H9 (cell line): ENCODE measurements at regions not wholly inside any gene's neighbourhood (a gene's known extent, or its start where the extent isn't known, plus 50 kb on each side); places are given as distances from the start of the nearest gene placed in this dataset.

Experiments used
- DNase-seq: peaks from one replicate; pipeline ENCODE4 v3.0.0-alpha.2; 2017
- H2AFZ ChIP-seq: one replicate; pipeline ENCODE4 v1.6.1; 2013; ENCODE audit warnings: mild to moderate bottlenecking, low read length, control low read depth, moderate library complexity
- H2AK5ac ChIP-seq: 2 replicates; pipeline ENCODE4 v1.6.1; 2013; ENCODE audit warnings: low read length, control low read depth, mixed read lengths; ENCODE audit not compliant: insufficient read length
- H2BK120ac ChIP-seq: one replicate; pipeline ENCODE4 v1.6.1; 2013; ENCODE audit warnings: low read depth, mild to moderate bottlenecking, low read length, control low read depth, inconsistent platforms; ENCODE audit not compliant: poor library complexity, severe bottlenecking
- H2BK12ac ChIP-seq: 2 replicates; pipeline ENCODE4 v1.6.1; 2013; ENCODE audit warnings: low read length, control low read depth, mixed read lengths, low read depth; ENCODE audit not compliant: insufficient read length
- H2BK15ac ChIP-seq: 2 replicates; pipeline ENCODE4 v1.6.1; 2013; ENCODE audit warnings: low read depth, low read length, control low read depth
- H2BK20ac ChIP-seq: one replicate; pipeline ENCODE4 v1.6.1; 2013; ENCODE audit warnings: low read depth, mild to moderate bottlenecking, low read length, control low read depth, inconsistent platforms; ENCODE audit not compliant: poor library complexity, severe bottlenecking
- H2BK5ac ChIP-seq: 2 replicates; pipeline ENCODE4 v1.6.1; 2013; ENCODE audit warnings: low read length, control low read depth, mixed read lengths; ENCODE audit not compliant: insufficient read length
- H3K14ac ChIP-seq: 2 replicates; pipeline ENCODE4 v1.6.1; 2013; ENCODE audit warnings: low read length, control low read depth; ENCODE audit not compliant: insufficient read depth
- H3K18ac ChIP-seq: 2 replicates; pipeline ENCODE4 v1.6.1; 2013; ENCODE audit warnings: low read depth, mild to moderate bottlenecking, mixed read lengths, low read length, control low read depth; ENCODE audit not compliant: insufficient read length
- H3K23ac ChIP-seq: 2 replicates; pipeline ENCODE4 v1.6.1; 2013; ENCODE audit warnings: low read length, control low read depth, mixed read lengths, low read depth; ENCODE audit not compliant: insufficient read length
- H3K23me2 ChIP-seq: 2 replicates; pipeline ENCODE4 v1.6.1; 2013; ENCODE audit warnings: low read depth, mild to moderate bottlenecking, mixed read lengths, low read length, control low read depth; ENCODE audit not compliant: insufficient read length, poor library complexity, severe bottlenecking
- H3K27ac ChIP-seq: 2 replicates; pipeline ENCODE4 v1.5.1; 2013; ENCODE audit warnings: low read length, control low read depth, mixed read lengths, low read depth; ENCODE audit not compliant: insufficient read length
- H3K27me3 ChIP-seq: 2 replicates; pipeline ENCODE4 v1.6.1; 2013; ENCODE audit warnings: low read length, control low read depth, inconsistent platforms; ENCODE audit not compliant: insufficient read depth
- H3K4ac ChIP-seq: 2 replicates; pipeline ENCODE4 v1.6.1; 2013; ENCODE audit warnings: low read depth, mild to moderate bottlenecking, control low read depth, inconsistent platforms, low read length, moderate library complexity
- H3K4me1 ChIP-seq: 2 replicates; pipeline ENCODE4 v1.6.1; 2013; ENCODE audit warnings: low read length, control low read depth, inconsistent platforms; ENCODE audit not compliant: insufficient read depth
- H3K4me2 ChIP-seq: 2 replicates; pipeline ENCODE4 v1.6.1; 2013; ENCODE audit warnings: low read length, control low read depth, mixed read lengths; ENCODE audit not compliant: insufficient read length, insufficient read depth
- H3K56ac ChIP-seq: 2 replicates; pipeline ENCODE4 v1.6.1; 2013; ENCODE audit warnings: low read depth, mild to moderate bottlenecking, mixed read lengths, low read length, control low read depth; ENCODE audit not compliant: insufficient read length
- H3K79me1 ChIP-seq: 2 replicates; pipeline ENCODE4 v1.6.1; 2013; ENCODE audit warnings: low read depth, mild to moderate bottlenecking, moderate library complexity, low read length, control low read depth, inconsistent platforms; ENCODE audit not compliant: insufficient read depth, poor library complexity, severe bottlenecking
- H3K79me2 ChIP-seq: 2 replicates; pipeline ENCODE4 v1.6.1; 2013; ENCODE audit warnings: low read length, control low read depth, inconsistent platforms; ENCODE audit not compliant: insufficient read depth
- H3K9ac ChIP-seq: 2 replicates; pipeline ENCODE4 v1.6.1; 2013; ENCODE audit warnings: low read length, control low read depth, mixed read lengths; ENCODE audit not compliant: insufficient read length; ENCODE audit errors: extremely low read depth
- H3K9me3 ChIP-seq: one replicate; pipeline ENCODE4 v1.6.1; 2013; ENCODE audit warnings: low read depth, low read length, inconsistent platforms; ENCODE audit not compliant: control insufficient read depth
- H3T11ph ChIP-seq: one replicate; pipeline ENCODE4 v1.6.1; 2013; ENCODE audit warnings: mild to moderate bottlenecking, low read length, control low read depth, inconsistent platforms
- H4K20me1 ChIP-seq: one replicate; pipeline ENCODE4 v1.6.1; 2013; ENCODE audit not compliant: control insufficient read depth, insufficient read length, insufficient read depth
- H4K5ac ChIP-seq: 2 replicates; pipeline ENCODE4 v1.6.1; 2013; ENCODE audit warnings: low read depth, mild to moderate bottlenecking, mixed read lengths, low read length, control low read depth; ENCODE audit not compliant: insufficient read length
- H4K8ac ChIP-seq: replicated peaks from 2 replicates; pipeline ENCODE4 v1.6.1; 2013; ENCODE audit warnings: low read length, control low read depth, mixed read lengths, low read depth; ENCODE audit not compliant: insufficient read length
- H4K91ac ChIP-seq: 2 replicates; pipeline ENCODE4 v1.6.1; 2013; ENCODE audit warnings: low read depth, mild to moderate bottlenecking, moderate library complexity, mixed read lengths, low read length, control low read depth; ENCODE audit not compliant: insufficient read length
- H3K27ac Mint-ChIP-seq, 3 experiments: 2 replicates in 2 of 3; 3 replicates in 1 of 3; pipeline ENCODE4 v1.8.0; 2020 to 2021; ENCODE audit warnings: mixed read lengths in 3 of 3, mild to moderate bottlenecking in 1 of 3, moderate library complexity in 1 of 3
- H3K27me3 Mint-ChIP-seq: 2 replicates; pipeline ENCODE4 v1.8.0; 2021; ENCODE audit warnings: low read depth, mild to moderate bottlenecking, moderate library complexity, mixed read lengths
- H3K36me3 Mint-ChIP-seq, 3 experiments: 2 replicates in 2 of 3; 3 replicates in 1 of 3; pipeline ENCODE4 v1.8.0; 2020 to 2021; ENCODE audit warnings: low read depth in 3 of 3, mixed read lengths in 3 of 3; ENCODE audit not compliant: insufficient read depth in 1 of 3
- H3K4me1 Mint-ChIP-seq, 2 experiments: 2 replicates each; pipeline ENCODE4 v1.8.0; 2020; ENCODE audit warnings: mixed read lengths in 2 of 2
- H3K4me3 Mint-ChIP-seq, 2 experiments: 2 replicates in 1 of 2; 3 replicates in 1 of 2; pipeline ENCODE4 v1.8.0; 2020 to 2021; ENCODE audit warnings: mild to moderate bottlenecking in 2 of 2, mixed read lengths in 2 of 2, moderate library complexity in 1 of 2
- H3K9me3 Mint-ChIP-seq, 2 experiments: 2 replicates in 1 of 2; 3 replicates in 1 of 2; pipeline ENCODE4 v1.8.0; 2020; ENCODE audit warnings: mild to moderate bottlenecking in 2 of 2, mixed read lengths in 2 of 2, moderate library complexity in 1 of 2
- CTCF ChIP-seq: fragments of 200-600 bp; sonication (generic); conservative IDR thresholded peaks from 3 replicates; pipeline ENCODE4 v1.8.0; 2021; ENCODE audit warnings: antibody characterized with exemption, mild to moderate bottlenecking

- Histone ChIP-seq H3K4ac (no peak overlapping the region), H2BK12ac (no peak overlapping the region), H2BK5ac (no peak overlapping the region), H2BK20ac (no peak overlapping the region), H3K18ac (no peak overlapping the region), H3T11ph (no peak overlapping the region), H3K23ac (no peak overlapping the region), H3K27me3 (no peaks in the 10 kb centered on the region), H3K56ac (no peak overlapping the region), H3K4me2 (no peak overlapping the region), H3K4me1 (no peaks in the 10 kb centered on the region), H3K27ac (no peak overlapping the region), H2BK15ac (no peak overlapping the region), H4K5ac (no peak overlapping the region), H4K8ac (no peak overlapping the region), H4K20me1 (no peaks in the 10 kb centered on the region), H2AK5ac (no peak overlapping the region), H3K9me3 (no peaks in the 10 kb centered on the region), H3K14ac (no peak overlapping the region), H2AFZ (no peak overlapping the region), H3K79me2 (no peaks in the 10 kb centered on the region), H3K79me1 (no peaks in the 10 kb centered on the region), H4K91ac (no peak overlapping the region), H3K23me2 (no peaks in the 10 kb centered on the region), H2BK120ac (no peak overlapping the region), H3K9ac (no peak overlapping the region)
- H3K36me3 Mint-ChIP-seq, result peaks cover 0 to 4% (median 0%) of the 10 kb centered on the region in 3 experiments; a peak in 2 of 7 replicates
- peaks cover 0 to 3% of the 10 kb centered on the region in 2 experiments; a peak in 2 of 4 replicates for H3K4me1 Mint-ChIP-seq
- H3K9me3 Mint-ChIP-seq, result peaks cover 0 to 2% of the 10 kb centered on the region in 2 experiments; a peak in 1 of 5 replicates
- no peaks in the 10 kb centered on the region; the same call in 1 of the 2 replicates for H3K27me3 Mint-ChIP-seq
- H3K27ac Mint-ChIP-seq, result no peak overlapping the region
- DNase-seq, result no peak
- TF ChIP-seq CTCF, result no peak
- H3K4me3 Mint-ChIP-seq, result no peak overlapping the region
These were observed 373.6 kb upstream of the FLRT2 start for GRCh38 chr14:85156319-85156718.
